ENCODE measurements at regions not wholly inside any gene's neighbourhood (a gene's known extent, or its start where the extent isn't known, plus 50 kb on each side); places are given as distances from the start of the nearest gene placed in this dataset.
A peak's percentile ranks its signal among the peaks of the same experiment; 100 is the strongest.
"Not testable (repeated sequence)": the region's sequence is repeated elsewhere in the genome, so short reads cannot be mapped to it uniquely, and the experiment has no call there.

- WGBS, 2 donors: 88 to 89% methylated on average over 2 of the region's 2 CpGs
- Histone ChIP-seq H3K27me3 (no peaks in the 10 kb centered on the region), H3K36me3 (no peaks in the 10 kb centered on the region), H3K4me3 (no peak overlapping the region), H3K4me1 (peaks cover 11 to 30% (median 27%) of the 10 kb centered on the region in 4 donors), H3K9me3 (no peaks in the 10 kb centered on the region), H3K27ac (no peak overlapping the region)
- ATAC-seq (ENCODE audit: low FRiP score in 2 of 2) (no peak), DNase-seq (no peak)
- no peak for TF ChIP-seq POLR2AphosphoS5 (IDR thresholded peaks at IDR 0.05)
- no peak for TF ChIP-seq EP300 (IDR thresholded peaks at IDR 0.05)
- no peak for TF ChIP-seq CTCF (IDR thresholded peaks at IDR 0.05)
- no peak for TF ChIP-seq POLR2A (IDR thresholded peaks at IDR 0.05)
These were observed 164.5 kb upstream of the AGR3 start for GRCh38 chr7:17046259-17046658.

GRCh38 chr7:17046666-17047065, 164.9 kb upstream of the AGR3 start:
- no peak for TF ChIP-seq EP300 (IDR thresholded peaks at IDR 0.05)
- no peak for TF ChIP-seq POLR2A (IDR thresholded peaks at IDR 0.05)
- TF ChIP-seq CTCF (IDR thresholded peaks at IDR 0.05): no peak
- TF ChIP-seq POLR2AphosphoS5 (IDR thresholded peaks at IDR 0.05): no peak
- no peak overlapping the region for H3K4me3 ChIP-seq
- no peaks in the 10 kb centered on the region for H3K9me3 ChIP-seq
- ATAC-seq (ENCODE audit: low FRiP score in 2 of 2) (no peak), DNase-seq (peak in 1 of 2 donors; percentile 61)
- peaks cover 11 to 26% (median 23%) of the 10 kb centered on the region in 4 donors for H3K4me1 ChIP-seq
- 66 to 75% methylated on average over 6 of the region's 6 CpGs for WGBS, 2 donors
- H3K27ac ChIP-seq: no peak overlapping the region
- H3K27me3 ChIP-seq: no peaks in the 10 kb centered on the region
- H3K36me3 ChIP-seq: no peaks in the 10 kb centered on the region

GRCh38 chr7:17053164-17053563, 171.4 kb upstream of the AGR3 start:
- not testable (repeated sequence) for H3K9me3 ChIP-seq; H3K27me3 ChIP-seq; ATAC-seq (ENCODE audit: low FRiP score in 2 of 2); H3K36me3 ChIP-seq; H3K4me3 ChIP-seq; H3K27ac ChIP-seq; H3K4me1 ChIP-seq
- 84 to 90% methylated on average over 6 to 9 of the region's 9 CpGs for WGBS, 2 donors
- peak in 1 of 2 donors; percentile 6 for DNase-seq

- ATAC-seq (ENCODE audit: low FRiP score in 2 of 2): no peak
- Histone ChIP-seq H3K27ac (no peak overlapping the region), H3K9me3 (no peaks in the 10 kb centered on the region), H3K27me3 (no peaks in the 10 kb centered on the region), H3K4me3 (no peak overlapping the region), H3K4me1 (peaks cover 0 to 9% (median 0%) of the 10 kb centered on the region in 4 donors), H3K36me3 (no peaks in the 10 kb centered on the region)
- WGBS, 2 donors: 77 to 79% methylated on average over 3 of the region's 3 CpGs
- no peak for DNase-seq
- TF ChIP-seq EP300 (IDR thresholded peaks at IDR 0.05) (no peak), POLR2A (IDR thresholded peaks at IDR 0.05) (no peak), POLR2AphosphoS5 (IDR thresholded peaks at IDR 0.05) (no peak), CTCF (IDR thresholded peaks at IDR 0.05) (no peak)
These were observed 172.4 kb upstream of the AGR3 start for GRCh38 chr7:17054206-17054605.

GRCh38 chr7:17054836-17055235, 173.1 kb upstream of the AGR3 start:
- no peaks in the 10 kb centered on the region for H3K9me3 ChIP-seq
- TF ChIP-seq POLR2AphosphoS5 (IDR thresholded peaks at IDR 0.05): no peak
- TF ChIP-seq POLR2A (IDR thresholded peaks at IDR 0.05): no peak
- no peak for TF ChIP-seq CTCF (IDR thresholded peaks at IDR 0.05)
- TF ChIP-seq EP300 (IDR thresholded peaks at IDR 0.05): no peak
- no peak overlapping the region for H3K27ac ChIP-seq
- no peak overlapping the region for H3K4me3 ChIP-seq
- 59 to 61% methylated on average over 2 of the region's 2 CpGs for WGBS, 2 donors
- no peak for DNase-seq
- no peaks in the 10 kb centered on the region for H3K36me3 ChIP-seq
- H3K4me1 ChIP-seq: peaks cover 0 to 9% (median 0%) of the 10 kb centered on the region in 4 donors
- H3K27me3 ChIP-seq: no peaks in the 10 kb centered on the region
- ATAC-seq (ENCODE audit: low FRiP score in 2 of 2): no peak
